Colonic mucosa (tissue), 4 donors: ENCODE measurements at regions not wholly inside any gene's neighbourhood (a gene's known extent, or its start where the extent isn't known, plus 50 kb on each side); places are given as distances from the start of the nearest gene placed in this dataset.

Experiments used
- DNase-seq: peaks from one replicate; pipeline ENCODE4 v3.0.0-alpha.2; 2020
- H3K27ac ChIP-seq: fragments of 200-600 bp; one replicate; pipeline ENCODE4 v1.8.0; 2021
- H3K27me3 ChIP-seq: fragments of 200-600 bp; one replicate; pipeline ENCODE4 v1.8.0; 2021
- H3K36me3 ChIP-seq: fragments of 200-600 bp; one replicate; pipeline ENCODE4 v1.8.0; 2021
- H3K4me1 ChIP-seq: fragments of 200-600 bp; one replicate; pipeline ENCODE4 v1.8.0; 2021; ENCODE audit warnings: mild to moderate bottlenecking
- H3K4me3 ChIP-seq: fragments of 200-600 bp; one replicate; pipeline ENCODE4 v1.8.0; 2021
- H3K9ac ChIP-seq, 2 donors: one replicate each; pipeline ENCODE4 v1.7.0; 2013; ENCODE audit warnings: control low read depth in 2 of 2, low read depth in 2 of 2, low read length in 2 of 2
- H3K9me3 ChIP-seq: fragments of 200-600 bp; one replicate; pipeline ENCODE4 v1.8.0; 2021
- intact Hi-C: fragments of 100-400 bp; cut with DNase I; formaldehyde crosslinking; loops from one replicate; pipeline ENCODE4 v1.14.1; 2022
- TF ChIP-seq, protein P1 (sequence below): fragments of 200-600 bp; IDR thresholded peaks from one replicate; pipeline ENCODE4 v1.8.0; 2022; ENCODE audit warnings: antibody characterized with exemption, mild to moderate bottlenecking
- donor health status: healthy.
- donor health status: DM: no; HTN: no; CAD: no.
- donor health status: DM: no; HTN: no; CAD: no.

- DNase-seq, result no peak
- intact Hi-C loops, result no loop called here
- Histone ChIP-seq H3K36me3 (no peaks in the 10 kb centered on the region), H3K27ac (no peak overlapping the region), H3K4me3 (no peak overlapping the region), H3K27me3 (no peaks in the 10 kb centered on the region), H3K9me3 (no peaks in the 10 kb centered on the region), H3K4me1 (no peaks in the 10 kb centered on the region), H3K9ac (no peak overlapping the region)
- TF ChIP-seq, protein P1, sequence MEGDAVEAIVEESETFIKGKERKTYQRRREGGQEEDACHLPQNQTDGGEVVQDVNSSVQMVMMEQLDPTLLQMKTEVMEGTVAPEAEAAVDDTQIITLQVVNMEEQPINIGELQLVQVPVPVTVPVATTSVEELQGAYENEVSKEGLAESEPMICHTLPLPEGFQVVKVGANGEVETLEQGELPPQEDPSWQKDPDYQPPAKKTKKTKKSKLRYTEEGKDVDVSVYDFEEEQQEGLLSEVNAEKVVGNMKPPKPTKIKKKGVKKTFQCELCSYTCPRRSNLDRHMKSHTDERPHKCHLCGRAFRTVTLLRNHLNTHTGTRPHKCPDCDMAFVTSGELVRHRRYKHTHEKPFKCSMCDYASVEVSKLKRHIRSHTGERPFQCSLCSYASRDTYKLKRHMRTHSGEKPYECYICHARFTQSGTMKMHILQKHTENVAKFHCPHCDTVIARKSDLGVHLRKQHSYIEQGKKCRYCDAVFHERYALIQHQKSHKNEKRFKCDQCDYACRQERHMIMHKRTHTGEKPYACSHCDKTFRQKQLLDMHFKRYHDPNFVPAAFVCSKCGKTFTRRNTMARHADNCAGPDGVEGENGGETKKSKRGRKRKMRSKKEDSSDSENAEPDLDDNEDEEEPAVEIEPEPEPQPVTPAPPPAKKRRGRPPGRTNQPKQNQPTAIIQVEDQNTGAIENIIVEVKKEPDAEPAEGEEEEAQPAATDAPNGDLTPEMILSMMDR, result no peak
Observed at GRCh38 chr1:5098981-5099385, 444.6 kb downstream of the AJAP1 start.

GRCh38 chr1:5093042-5093441, 438.6 kb downstream of the AJAP1 start:
- H3K36me3 ChIP-seq, result no peaks in the 10 kb centered on the region
- no peak overlapping the region for H3K9ac ChIP-seq
- H3K4me3 ChIP-seq, result no peak overlapping the region
- H3K27me3 ChIP-seq, result no peaks in the 10 kb centered on the region
- DNase-seq, result no peak
- H3K4me1 ChIP-seq, result no peaks in the 10 kb centered on the region
- intact Hi-C loops, result no loop called here
- no peak overlapping the region for H3K27ac ChIP-seq
- no peaks in the 10 kb centered on the region for H3K9me3 ChIP-seq
- TF ChIP-seq, protein P1, result no peak

DNA sequence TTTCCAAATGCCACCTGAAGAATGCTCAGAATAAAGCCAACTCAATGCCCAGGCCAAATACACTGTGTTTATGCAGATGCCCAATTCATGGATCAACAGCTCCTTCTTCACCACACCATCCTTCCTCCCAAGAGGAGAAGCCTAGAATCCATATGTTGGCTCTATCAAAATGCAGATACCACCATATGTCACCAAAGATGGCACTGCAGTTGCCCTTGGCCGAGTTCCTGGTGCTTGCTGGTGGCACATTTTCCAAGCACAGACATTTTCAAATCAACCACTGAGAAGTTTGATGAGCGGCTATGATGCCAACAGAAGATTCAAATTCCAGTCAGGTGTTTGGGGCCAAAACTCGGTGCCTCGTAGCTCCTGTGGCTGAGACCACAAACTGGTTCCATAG, 430.3 kb downstream of the AJAP1 start:
- TF ChIP-seq, protein P1, result no peak
- no peaks in the 10 kb centered on the region for H3K4me1 ChIP-seq
- DNase-seq, result no peak
- no peak overlapping the region for H3K27ac ChIP-seq
- H3K36me3 ChIP-seq, result no peaks in the 10 kb centered on the region
- intact Hi-C loops, result no loop called here
- H3K9me3 ChIP-seq, result no peaks in the 10 kb centered on the region
- H3K4me3 ChIP-seq, result no peak overlapping the region
- H3K9ac ChIP-seq, result no peak overlapping the region
- no peaks in the 10 kb centered on the region for H3K27me3 ChIP-seq

DNA sequence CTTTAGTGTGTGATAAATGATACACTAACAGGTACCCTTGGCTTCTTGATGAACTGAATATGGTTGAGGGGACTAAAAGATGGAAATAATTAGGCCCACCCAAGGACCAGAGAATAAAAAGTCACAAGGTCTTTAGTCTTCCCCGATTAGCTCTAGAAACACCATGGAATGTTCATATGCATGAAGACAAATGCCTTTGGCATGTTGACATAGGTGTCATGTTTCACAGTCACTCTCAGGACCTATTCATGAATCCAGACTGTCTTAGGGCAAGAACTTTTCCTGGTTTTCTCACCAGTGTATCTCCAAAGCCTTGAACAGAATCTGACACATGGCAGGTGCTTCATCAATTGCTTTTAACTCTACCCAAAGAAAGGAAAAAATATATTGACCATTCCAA, 412.8 kb downstream of the AJAP1 start:
- H3K36me3 ChIP-seq, result no peaks in the 10 kb centered on the region
- TF ChIP-seq, protein P1, result no peak
- no peaks in the 10 kb centered on the region for H3K9me3 ChIP-seq
- no peaks in the 10 kb centered on the region for H3K27me3 ChIP-seq
- no peak for DNase-seq
- intact Hi-C loops, result no loop called here
- no peak overlapping the region for H3K9ac ChIP-seq
- no peak overlapping the region for H3K4me3 ChIP-seq
- no peak overlapping the region for H3K27ac ChIP-seq
- H3K4me1 ChIP-seq, result no peaks in the 10 kb centered on the region

DNA sequence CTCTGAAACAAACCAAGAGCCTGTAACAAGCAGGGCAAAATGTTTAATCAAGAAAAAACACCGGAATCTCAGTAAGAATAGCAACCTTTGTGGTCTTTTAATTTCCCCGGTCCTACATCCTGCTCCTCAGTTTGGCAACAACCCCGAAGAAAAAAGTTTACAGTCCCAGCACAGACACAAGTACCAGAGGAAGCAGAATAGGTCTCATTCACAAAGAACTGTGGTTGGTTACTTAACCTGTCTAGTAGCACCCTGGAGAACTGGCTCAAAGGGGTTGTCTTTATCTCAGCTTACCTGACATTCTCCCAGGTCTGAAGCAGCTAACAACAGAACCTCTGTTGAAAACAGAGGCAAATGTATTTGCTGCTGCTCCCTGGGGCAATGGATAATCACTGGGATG, 399.3 kb downstream of the AJAP1 start:
- H3K27ac ChIP-seq, result no peak overlapping the region
- TF ChIP-seq, protein P1, result no peak
- intact Hi-C loops, result no loop called here
- no peak overlapping the region for H3K9ac ChIP-seq
- no peak for DNase-seq
- no peaks in the 10 kb centered on the region for H3K27me3 ChIP-seq
- no peak overlapping the region for H3K4me3 ChIP-seq
- no peaks in the 10 kb centered on the region for H3K36me3 ChIP-seq
- H3K4me1 ChIP-seq, result no peaks in the 10 kb centered on the region
- H3K9me3 ChIP-seq, result no peaks in the 10 kb centered on the region

DNA sequence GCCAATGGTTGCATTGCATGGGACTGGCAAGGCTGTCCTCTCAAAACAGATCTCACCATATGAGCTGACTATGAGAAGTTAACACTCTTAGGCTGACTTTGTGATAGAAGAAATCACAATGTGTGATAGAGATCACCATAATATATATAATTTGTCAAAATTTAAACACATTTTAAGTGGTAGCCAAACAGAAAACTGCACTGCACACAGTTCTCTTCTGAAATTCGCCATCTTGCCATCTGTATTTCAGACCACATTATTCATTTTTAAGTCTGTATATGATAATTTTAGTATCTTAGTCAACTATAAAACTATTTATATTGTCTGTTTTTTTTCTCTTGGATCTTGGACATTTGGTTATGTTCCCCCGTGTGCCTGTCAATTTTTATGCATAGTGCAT, 374.7 kb downstream of the AJAP1 start:
- intact Hi-C loops, result no loop called here
- H3K27me3 ChIP-seq, result no peaks in the 10 kb centered on the region
- no peak overlapping the region for H3K9ac ChIP-seq
- no peak for DNase-seq
- no peaks in the 10 kb centered on the region for H3K36me3 ChIP-seq
- H3K27ac ChIP-seq, result no peak overlapping the region
- no peaks in the 10 kb centered on the region for H3K4me1 ChIP-seq
- TF ChIP-seq, protein P1, result no peak
- no peak overlapping the region for H3K4me3 ChIP-seq
- no peaks in the 10 kb centered on the region for H3K9me3 ChIP-seq
